ENCODE measurements at regions not wholly inside any gene's neighbourhood (a gene's known extent, or its start where the extent isn't known, plus 50 kb on each side); places are given as distances from the start of the nearest gene placed in this dataset.

DNA sequence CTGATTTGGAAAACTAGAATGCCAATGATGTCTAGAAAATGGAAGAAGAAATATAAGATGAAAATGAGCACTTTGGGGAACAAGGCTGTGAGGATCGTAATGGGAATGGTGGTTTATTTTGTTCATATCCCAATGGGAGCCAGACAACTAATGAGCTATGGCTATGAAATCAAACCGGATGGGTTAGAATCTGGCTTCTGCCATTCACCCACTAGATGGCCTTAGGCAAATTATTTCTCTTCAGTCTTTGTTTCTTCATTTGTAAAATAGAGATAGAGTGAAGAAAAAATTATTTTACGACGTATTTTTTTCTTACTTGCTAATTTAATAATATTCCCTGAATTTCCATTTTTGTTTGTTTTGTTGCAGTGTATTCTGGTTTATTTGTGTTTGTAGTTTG lies 572.1 kb upstream of the IGFBP3 start:
- Mint-ChIP-seq H3K4me1 (ENCODE audit: insufficient read depth, unreplicated experiment) (peaks cover 13% of the 10 kb centered on the region), H3K27ac (ENCODE audit: low read depth, unreplicated experiment) (no peak overlapping the region), H3K27me3 (ENCODE audit: insufficient read depth, unreplicated experiment) (no peaks in the 10 kb centered on the region), H3K9me3 (ENCODE audit: unreplicated experiment) (peaks cover 2% of the 10 kb centered on the region), H3K4me3 (ENCODE audit: unreplicated experiment) (no peak overlapping the region), H3K36me3 (ENCODE audit: insufficient read depth, unreplicated experiment) (peaks cover 5% of the 10 kb centered on the region)
- intact Hi-C loops (cut with micrococcal nuclease), result no loop called here
- BruUV-seq (replicated peaks), result no TSS peak
- DNase-seq (ENCODE audit: unreplicated experiment), result no peak
- TF ChIP-seq, protein P1, sequence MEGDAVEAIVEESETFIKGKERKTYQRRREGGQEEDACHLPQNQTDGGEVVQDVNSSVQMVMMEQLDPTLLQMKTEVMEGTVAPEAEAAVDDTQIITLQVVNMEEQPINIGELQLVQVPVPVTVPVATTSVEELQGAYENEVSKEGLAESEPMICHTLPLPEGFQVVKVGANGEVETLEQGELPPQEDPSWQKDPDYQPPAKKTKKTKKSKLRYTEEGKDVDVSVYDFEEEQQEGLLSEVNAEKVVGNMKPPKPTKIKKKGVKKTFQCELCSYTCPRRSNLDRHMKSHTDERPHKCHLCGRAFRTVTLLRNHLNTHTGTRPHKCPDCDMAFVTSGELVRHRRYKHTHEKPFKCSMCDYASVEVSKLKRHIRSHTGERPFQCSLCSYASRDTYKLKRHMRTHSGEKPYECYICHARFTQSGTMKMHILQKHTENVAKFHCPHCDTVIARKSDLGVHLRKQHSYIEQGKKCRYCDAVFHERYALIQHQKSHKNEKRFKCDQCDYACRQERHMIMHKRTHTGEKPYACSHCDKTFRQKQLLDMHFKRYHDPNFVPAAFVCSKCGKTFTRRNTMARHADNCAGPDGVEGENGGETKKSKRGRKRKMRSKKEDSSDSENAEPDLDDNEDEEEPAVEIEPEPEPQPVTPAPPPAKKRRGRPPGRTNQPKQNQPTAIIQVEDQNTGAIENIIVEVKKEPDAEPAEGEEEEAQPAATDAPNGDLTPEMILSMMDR (IDR thresholded peaks at IDR 0.05; ENCODE audit: unreplicated experiment), result no peak
- ChIA-PET CTCF (interaction anchor here (0.6 kb wide), 1 partner anchor 417 kb away, joined by 6 read pairs; no protein-coding TSS in a partner anchor), POLR2A (no interaction called here)

DNA sequence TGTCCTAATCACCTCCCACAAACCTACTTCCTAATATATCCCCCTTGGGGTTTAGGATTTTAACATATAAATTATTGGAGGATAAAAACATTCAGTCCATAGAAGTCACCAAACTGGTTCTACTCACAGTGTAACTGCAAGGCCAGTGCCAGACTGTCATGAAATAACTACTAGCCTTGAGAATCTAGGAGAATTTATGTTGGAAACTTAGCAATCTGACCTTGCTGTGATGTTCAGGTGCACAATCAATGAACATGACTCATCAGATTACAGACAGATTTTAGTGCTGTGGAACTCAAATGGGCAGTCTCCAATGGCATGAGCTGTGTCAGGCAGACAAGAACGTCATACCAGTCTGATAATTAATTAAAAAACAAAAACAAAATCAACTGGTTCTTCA lies 571.4 kb upstream of the IGFBP3 start:
- no peak for DNase-seq (ENCODE audit: unreplicated experiment)
- ChIA-PET CTCF (interaction anchor here (0.6 kb wide), 1 partner anchor 417 kb away, joined by 6 read pairs; no protein-coding TSS in a partner anchor), POLR2A (no interaction called here)
- no peaks in the 10 kb centered on the region for H3K27me3 Mint-ChIP-seq (ENCODE audit: insufficient read depth, unreplicated experiment)
- peaks cover 5% of the 10 kb centered on the region for H3K36me3 Mint-ChIP-seq (ENCODE audit: insufficient read depth, unreplicated experiment)
- TF ChIP-seq, protein P1 (IDR thresholded peaks at IDR 0.05; ENCODE audit: unreplicated experiment), result no peak
- H3K9me3 Mint-ChIP-seq (ENCODE audit: unreplicated experiment), result no peaks in the 10 kb centered on the region
- intact Hi-C loops (cut with micrococcal nuclease), result no loop called here
- H3K27ac Mint-ChIP-seq (ENCODE audit: low read depth, unreplicated experiment), result no peak overlapping the region
- peaks cover 14% of the 10 kb centered on the region for H3K4me1 Mint-ChIP-seq (ENCODE audit: insufficient read depth, unreplicated experiment)
- H3K4me3 Mint-ChIP-seq (ENCODE audit: unreplicated experiment), result no peak overlapping the region
- BruUV-seq (replicated peaks), result no TSS peak

DNA sequence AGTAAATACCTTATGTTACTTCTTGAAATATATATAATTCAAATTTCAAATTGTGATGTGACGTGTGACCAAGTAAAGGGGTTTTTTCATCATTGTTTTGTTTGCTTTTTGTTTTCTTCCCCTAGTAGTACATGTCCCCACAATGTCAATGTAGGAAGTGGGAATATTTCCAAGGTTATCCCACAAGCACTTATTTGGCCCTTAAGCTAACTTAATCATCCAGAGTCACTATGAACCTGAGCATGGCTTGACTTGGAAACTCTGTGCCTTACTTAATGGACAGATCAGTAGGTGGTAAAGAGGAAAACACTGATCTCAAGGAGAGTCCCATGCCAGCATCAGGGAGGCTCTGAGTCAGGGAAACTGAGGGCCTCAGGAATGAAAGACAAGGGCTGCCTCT lies 569.3 kb upstream of the IGFBP3 start:
- peaks cover 31% of the 10 kb centered on the region for H3K4me1 Mint-ChIP-seq (ENCODE audit: insufficient read depth, unreplicated experiment)
- no TSS peak for BruUV-seq (replicated peaks)
- POLR2A ChIA-PET, result no interaction called here
- intact Hi-C loops (cut with micrococcal nuclease), result no loop called here
- CTCF ChIA-PET, result interaction anchor here (0.8 to 1.0 kb wide), 2 partner anchors 9 to 165 kb away, joined by 3 read pairs; no protein-coding TSS in a partner anchor
- H3K27ac Mint-ChIP-seq (ENCODE audit: low read depth, unreplicated experiment), result no peak overlapping the region
- no peak overlapping the region for H3K4me3 Mint-ChIP-seq (ENCODE audit: unreplicated experiment)
- no peaks in the 10 kb centered on the region for H3K9me3 Mint-ChIP-seq (ENCODE audit: unreplicated experiment)
- TF ChIP-seq, protein P1 (IDR thresholded peaks at IDR 0.05; ENCODE audit: unreplicated experiment), result no peak
- H3K27me3 Mint-ChIP-seq (ENCODE audit: insufficient read depth, unreplicated experiment), result no peaks in the 10 kb centered on the region
- H3K36me3 Mint-ChIP-seq (ENCODE audit: insufficient read depth, unreplicated experiment), result peaks cover 5% of the 10 kb centered on the region
- DNase-seq (ENCODE audit: unreplicated experiment), result no peak

DNA sequence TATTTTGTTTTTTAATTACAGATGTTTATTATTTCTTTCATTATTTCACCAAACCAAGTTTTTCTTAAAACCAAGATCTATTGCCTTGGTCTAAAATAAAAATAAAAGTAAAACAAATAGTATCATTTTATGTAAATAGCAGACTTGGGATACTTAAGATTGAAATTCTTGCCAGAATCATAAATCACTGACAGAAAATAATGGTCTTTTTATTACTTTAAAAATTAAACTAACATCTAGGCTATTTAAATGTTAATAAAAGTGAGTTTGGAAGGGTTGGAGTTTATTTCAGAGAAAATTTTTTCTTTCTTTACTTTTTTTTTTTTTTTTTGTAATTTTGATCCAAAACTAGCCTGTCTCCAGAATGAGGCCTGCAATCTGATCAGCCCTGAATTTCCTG lies 568.0 kb upstream of the IGFBP3 start:
- ChIA-PET POLR2A (no interaction called here), CTCF (no interaction called here)
- Mint-ChIP-seq H3K27ac (ENCODE audit: low read depth, unreplicated experiment) (no peak overlapping the region), H3K27me3 (ENCODE audit: insufficient read depth, unreplicated experiment) (no peaks in the 10 kb centered on the region), H3K36me3 (ENCODE audit: insufficient read depth, unreplicated experiment) (peaks cover 5% of the 10 kb centered on the region), H3K9me3 (ENCODE audit: unreplicated experiment) (peaks cover under 1% of the 10 kb centered on the region), H3K4me3 (ENCODE audit: unreplicated experiment) (no peak overlapping the region), H3K4me1 (ENCODE audit: insufficient read depth, unreplicated experiment) (peaks cover 36% of the 10 kb centered on the region)
- DNase-seq (ENCODE audit: unreplicated experiment), result no peak
- intact Hi-C loops (cut with micrococcal nuclease), result no loop called here
- no TSS peak for BruUV-seq (replicated peaks)
- TF ChIP-seq, protein P1 (IDR thresholded peaks at IDR 0.05; ENCODE audit: unreplicated experiment), result no peak
